ENCODE measurements at regions not wholly inside any gene's neighbourhood (a gene's known extent, or its start where the extent isn't known, plus 50 kb on each side); places are given as distances from the start of the nearest gene placed in this dataset.

GRCh38 chr2:62369541-62370202 is 136.3 kb downstream of the TMEM17 start:
- DNase-seq (ENCODE audit: low spot score) = no peak

DNA sequence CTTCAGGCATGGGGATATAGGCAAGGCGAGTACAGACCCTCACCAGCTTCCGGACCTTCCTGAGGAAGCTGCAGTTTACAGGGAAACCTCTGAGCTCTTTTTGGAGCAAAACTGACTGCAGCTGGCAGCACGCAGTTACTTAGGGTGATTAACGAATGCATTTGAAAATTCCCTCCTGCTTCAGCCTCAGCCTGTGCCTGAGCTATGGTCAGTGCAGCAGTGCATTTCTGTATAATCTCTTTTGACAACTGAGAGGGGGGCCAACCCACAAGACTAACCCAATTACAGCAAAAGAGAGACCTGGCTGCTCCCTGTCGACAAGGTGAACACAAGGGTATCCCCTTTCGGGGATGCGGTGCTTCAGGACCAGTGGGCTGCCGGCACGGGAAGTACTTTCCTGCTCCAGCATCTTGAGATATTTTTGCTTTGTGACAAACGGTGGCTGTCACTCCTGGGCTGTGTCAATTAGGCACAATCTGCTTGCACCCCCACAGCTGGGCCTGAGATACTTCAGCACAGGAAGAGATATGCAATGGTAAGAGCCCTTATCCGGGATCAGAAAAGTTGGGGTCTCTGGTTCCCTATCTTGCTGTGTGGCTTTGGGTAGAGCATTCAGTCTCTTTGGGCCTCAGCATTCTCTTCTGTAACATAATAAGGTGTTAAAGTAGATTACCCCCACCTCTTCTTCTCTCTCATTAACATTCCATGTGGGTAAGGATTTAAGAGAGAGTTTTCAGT is 141.0 kb downstream of the TMEM17 start:
- DNase-seq (ENCODE audit: low spot score) = no peak

- DNase-seq (ENCODE audit: low spot score) = no peak
These were observed 142.8 kb downstream of the TMEM17 start for GRCh38 chr2:62363166-62363565.

- no peak for DNase-seq (ENCODE audit: low spot score)
These were observed 143.4 kb downstream of the TMEM17 start for GRCh38 chr2:62362561-62362960.

GRCh38 chr2:62361964-62362363 is 144.0 kb downstream of the TMEM17 start:
- DNase-seq (ENCODE audit: low spot score) = no peak

GRCh38 chr2:62354771-62355561 is 151.0 kb downstream of the TMEM17 start:
- DNase-seq (ENCODE audit: low spot score) = no peak

DNA sequence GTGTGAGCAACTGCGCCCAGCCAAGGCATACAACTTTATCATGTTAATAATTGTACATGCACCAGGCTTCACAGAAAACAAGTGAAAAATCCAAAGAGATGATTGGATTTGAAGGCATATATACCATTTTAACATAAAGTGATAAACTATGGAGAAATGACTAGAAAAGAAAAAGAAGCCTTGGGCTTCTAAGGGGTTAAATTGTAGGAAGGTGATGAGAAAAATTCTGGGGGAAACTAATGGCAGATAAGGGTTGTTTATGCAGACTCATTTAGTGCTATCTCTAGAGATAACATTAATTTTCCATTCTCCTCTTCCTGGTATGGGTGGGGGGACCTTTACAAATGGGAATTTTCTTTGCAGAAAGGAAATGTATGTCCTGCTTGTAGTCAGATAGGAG is 154.0 kb downstream of the TMEM17 start:
- no peak for DNase-seq (ENCODE audit: low spot score)

GRCh38 chr2:62349788-62350187 is 153.9 kb downstream of the B3GNT2 start:
- DNase-seq (ENCODE audit: low spot score) = no peak

- no peak for DNase-seq (ENCODE audit: low spot score)
These were observed 152.8 kb downstream of the B3GNT2 start for GRCh38 chr2:62348700-62349099.

- DNase-seq (ENCODE audit: low spot score) = no peak
These were observed 151.8 kb downstream of the B3GNT2 start for GRCh38 chr2:62347563-62348270.

GRCh38 chr2:62344472-62344871 is 148.6 kb downstream of the B3GNT2 start:
- no peak for DNase-seq (ENCODE audit: low spot score)

- no peak for DNase-seq (ENCODE audit: low spot score)
These were observed 147.9 kb downstream of the B3GNT2 start for GRCh38 chr2:62343636-62344337.

DNA sequence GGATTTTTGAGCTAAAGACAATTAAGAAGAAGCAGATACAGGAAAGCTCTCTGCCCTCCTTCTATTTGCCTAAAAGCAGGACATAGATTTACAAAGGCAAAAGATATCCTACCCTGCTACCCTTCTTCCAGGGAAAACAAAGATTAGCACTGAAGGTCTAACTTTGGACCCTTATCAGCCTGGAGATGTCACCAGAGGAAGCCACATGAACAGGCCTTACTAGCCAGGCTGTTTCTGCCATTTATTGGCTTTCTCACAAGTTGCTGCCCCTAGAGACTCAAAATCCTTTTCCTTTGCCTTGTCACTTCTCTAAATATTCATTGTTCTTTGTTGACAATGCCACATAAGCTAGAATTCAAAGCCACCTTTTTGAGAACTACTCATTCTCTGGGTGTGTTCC is 147.3 kb downstream of the B3GNT2 start:
- DNase-seq (ENCODE audit: low spot score) = no peak

- no peak for DNase-seq (ENCODE audit: low spot score)
These were observed 145.1 kb downstream of the B3GNT2 start for GRCh38 chr2:62340994-62341484.

DNA sequence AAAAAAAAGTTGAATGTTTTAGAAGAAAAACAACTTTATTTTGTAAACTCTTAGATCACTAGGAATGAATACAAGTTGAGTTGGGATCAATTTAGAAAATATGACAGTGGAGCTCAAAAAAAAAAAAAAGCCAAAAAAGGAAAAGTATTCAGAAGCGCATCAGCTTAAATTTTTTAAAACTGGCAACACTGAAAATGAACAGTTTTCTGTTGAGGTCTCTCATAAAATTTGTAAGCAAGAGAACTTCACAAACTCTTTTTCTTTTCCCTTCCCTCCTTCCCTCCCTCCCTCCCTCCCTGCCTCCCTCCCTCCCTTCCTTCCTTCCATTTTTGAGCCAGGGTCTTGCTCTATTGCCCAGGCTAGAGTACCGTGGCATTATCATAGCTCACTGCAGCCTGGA is 143.9 kb downstream of the B3GNT2 start:
- DNase-seq (ENCODE audit: low spot score) = no peak

DNA sequence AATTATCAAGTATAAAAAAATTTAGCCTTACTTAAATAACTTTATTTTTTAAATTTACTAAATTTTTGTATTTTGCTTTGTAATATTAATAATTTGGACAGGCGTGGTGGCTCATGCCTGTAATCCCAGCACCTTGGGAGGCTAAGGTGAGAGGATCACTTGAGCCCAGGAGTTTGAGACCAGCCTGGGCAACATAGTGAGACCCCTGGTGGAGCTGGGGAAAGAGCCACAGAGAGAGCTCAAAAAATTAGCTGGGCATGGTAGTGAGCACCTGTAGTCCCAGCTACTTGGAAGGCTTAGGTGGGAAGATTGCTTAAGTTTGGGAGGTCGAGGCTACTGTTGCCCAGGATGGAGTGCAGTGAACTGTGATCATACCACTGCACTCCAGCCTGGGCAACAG is 143.5 kb downstream of the B3GNT2 start:
- no peak for DNase-seq (ENCODE audit: low spot score)

DNA sequence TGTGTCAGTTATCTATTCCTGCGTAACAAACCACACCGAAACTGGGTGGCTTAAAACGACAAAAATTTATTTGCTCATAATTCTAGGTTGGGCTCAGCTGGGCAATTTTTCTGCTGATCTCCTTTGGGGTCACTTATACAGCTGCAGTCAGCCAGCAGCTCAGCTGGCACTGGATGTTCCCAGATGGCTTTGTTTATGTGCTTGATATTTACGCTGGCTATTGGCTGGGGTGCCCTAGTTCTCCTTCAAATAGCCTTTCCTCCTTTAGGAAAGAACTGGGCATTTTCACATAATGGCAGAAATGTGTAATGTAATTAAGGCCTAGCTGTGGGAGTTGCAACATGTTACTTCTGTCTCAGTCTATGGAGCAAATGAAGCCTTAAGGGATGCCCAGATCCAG is 142.2 kb downstream of the B3GNT2 start:
- no peak for DNase-seq (ENCODE audit: low spot score)

- DNase-seq (ENCODE audit: low spot score) = no peak
These were observed 141.5 kb downstream of the B3GNT2 start for GRCh38 chr2:62337403-62337802.

GRCh38 chr2:62335612-62336011 is 139.7 kb downstream of the B3GNT2 start:
- no peak for DNase-seq (ENCODE audit: low spot score)

GRCh38 chr2:62334440-62335058 is 138.6 kb downstream of the B3GNT2 start:
- DNase-seq (ENCODE audit: low spot score) = no peak

GRCh38 chr2:62334009-62334408 is 138.1 kb downstream of the B3GNT2 start:
- no peak for DNase-seq (ENCODE audit: low spot score)
